NCI-H2196 (cell line): ENCODE measurements at regions not wholly inside any gene's neighbourhood (a gene's known extent, or its start where the extent isn't known, plus 50 kb on each side); places are given as distances from the start of the nearest gene placed in this dataset.

ENCODE experiments used
- DNase-seq: peaks from one replicate; lab custom pipeline; 2025; ENCODE audit not compliant: unreplicated experiment; lab: John Stamatoyannopoulos, UW

DNA sequence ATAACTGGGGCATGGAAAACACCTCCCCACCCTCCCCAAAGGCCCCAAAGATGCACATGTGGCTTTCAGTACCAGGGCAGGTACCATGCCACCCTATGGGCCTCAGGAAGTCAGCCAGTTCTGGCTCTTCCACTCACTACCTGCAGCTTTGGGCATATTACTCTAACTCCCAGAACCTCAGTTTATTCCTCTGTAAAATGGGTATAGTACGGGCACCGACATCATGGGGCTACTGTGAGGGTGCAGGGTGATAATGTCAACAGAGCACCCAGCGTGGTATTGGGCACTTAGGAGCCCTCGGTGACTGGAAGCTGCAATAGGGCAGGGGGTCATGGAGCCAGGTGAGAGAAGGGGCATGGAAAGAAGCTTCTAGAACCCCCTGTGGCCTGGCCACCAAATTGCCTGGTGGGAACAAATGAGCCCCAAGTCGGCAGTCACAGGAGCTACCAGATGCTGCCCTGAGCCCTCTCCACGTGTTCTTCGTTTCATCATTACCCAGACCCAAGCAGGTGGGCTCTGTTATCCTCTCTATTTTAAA is 512.1 kb downstream of the SHQ1 start:
- no peak for DNase-seq

DNA sequence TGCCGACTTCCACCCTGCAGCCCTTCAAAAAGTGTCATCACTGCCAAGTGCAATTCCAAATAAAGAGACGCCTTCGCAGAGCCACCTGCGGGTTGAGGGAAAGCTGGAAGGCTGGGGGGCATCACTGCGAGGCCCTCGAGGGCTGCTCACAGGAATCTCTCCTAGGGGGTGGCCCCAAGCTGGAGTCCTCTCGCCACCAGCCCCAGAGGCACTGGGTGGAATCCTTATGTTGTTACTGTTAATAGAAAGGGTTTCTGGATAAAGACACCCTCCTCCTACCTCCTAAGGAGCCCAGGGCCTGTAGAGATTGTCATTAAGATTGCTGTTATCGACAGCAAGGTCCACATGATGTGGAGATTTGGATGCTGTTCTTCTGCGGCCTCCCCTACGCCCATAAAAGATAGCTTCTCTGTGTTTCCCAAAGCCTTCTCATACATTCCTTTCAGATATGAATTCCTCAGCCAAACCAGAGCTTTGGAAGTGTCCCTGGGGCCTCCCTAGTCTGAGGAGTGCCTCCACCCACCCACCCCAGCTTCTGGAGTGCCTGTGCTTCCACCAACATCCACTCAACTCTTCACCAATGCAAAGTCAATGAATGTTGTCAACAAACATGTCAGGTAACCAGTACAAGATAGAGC is 512.7 kb downstream of the SHQ1 start:
- DNase-seq: no peak

GRCh38 chr3:72334681-72335457 is 513.4 kb downstream of the SHQ1 start:
- DNase-seq: no peak

- DNase-seq: no peak
Measured at GRCh38 chr3:72332689-72333088, 515.6 kb downstream of the SHQ1 start.

DNA sequence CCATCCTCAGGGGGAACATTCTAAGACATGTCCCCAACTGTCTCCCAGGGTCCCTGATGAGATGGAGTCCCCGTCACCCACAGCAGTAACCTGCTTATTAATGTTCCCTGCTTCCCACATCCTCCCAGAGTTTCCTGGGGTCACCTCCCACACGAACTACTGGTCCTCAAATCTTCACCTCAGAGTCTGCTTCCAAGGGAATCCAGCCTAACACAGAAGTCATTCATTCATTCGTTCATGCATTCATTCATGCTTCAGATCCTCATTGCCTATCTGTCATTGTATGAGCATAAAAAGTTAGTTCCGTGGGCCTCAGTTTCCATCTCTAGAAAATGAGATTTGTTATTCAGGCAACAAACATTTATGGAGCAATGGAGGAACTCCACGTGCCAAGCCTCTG is 516.2 kb downstream of the SHQ1 start:
- DNase-seq: no peak

DNA sequence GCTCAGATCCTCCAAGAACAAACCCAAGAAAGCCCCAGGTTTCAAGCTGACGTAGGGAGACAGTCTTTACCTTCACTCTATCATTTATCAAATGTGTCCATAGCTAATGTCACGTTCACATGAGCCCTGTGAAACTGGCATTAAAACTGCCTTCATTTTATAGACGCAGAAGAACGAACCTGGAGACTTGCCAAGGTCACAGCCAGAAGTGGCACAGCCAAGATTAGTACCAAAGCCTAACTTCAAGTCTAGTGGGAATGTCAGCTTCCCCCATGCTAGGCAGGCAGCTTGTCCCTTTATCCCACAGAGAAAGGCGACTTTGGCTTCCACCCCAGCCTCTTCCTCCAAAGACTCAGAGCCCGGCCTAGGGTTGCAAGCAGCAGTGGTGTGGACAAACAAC is 517.2 kb downstream of the SHQ1 start:
- DNase-seq: no peak

DNA sequence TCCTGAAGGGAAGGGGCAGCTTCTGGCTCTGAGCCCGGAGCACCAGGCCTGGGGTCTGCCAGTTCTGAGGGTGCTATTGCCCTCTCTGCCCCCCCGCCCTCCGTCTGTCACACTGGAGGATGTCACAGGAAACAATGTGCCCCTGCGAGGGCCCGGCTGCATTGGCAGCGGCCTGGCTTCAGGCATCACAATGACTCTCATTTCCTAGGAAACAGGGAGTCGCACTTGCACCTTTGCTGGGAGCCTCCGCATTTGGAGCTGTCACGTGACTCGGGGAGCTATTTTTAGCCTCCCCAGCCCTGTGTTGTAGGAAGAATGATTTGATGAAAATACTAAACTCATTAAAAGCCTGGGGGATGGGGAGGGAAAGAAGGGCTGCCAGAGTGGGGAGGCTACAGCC is 518.9 kb downstream of the SHQ1 start:
- no peak for DNase-seq

GRCh38 chr3:72328755-72329277 is 519.4 kb downstream of the SHQ1 start:
- no peak for DNase-seq

DNA sequence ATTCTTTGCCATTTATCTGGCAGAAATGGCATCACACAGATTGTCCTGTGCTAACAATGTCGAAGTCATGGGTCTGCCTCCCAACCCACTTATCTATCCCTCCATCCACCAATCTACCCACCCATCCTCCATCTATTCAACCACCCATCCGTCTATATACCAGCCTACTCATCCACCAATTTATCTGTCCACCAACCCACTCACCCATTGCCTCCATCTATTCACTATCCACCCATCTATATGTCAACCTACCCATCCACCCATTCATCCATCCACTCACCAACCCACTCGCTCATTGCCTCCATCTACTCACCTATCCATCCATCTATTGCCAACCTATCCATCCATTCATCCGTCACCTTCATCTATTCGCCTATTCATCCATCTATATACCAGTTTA is 521.2 kb downstream of the SHQ1 start:
- DNase-seq: no peak

DNA sequence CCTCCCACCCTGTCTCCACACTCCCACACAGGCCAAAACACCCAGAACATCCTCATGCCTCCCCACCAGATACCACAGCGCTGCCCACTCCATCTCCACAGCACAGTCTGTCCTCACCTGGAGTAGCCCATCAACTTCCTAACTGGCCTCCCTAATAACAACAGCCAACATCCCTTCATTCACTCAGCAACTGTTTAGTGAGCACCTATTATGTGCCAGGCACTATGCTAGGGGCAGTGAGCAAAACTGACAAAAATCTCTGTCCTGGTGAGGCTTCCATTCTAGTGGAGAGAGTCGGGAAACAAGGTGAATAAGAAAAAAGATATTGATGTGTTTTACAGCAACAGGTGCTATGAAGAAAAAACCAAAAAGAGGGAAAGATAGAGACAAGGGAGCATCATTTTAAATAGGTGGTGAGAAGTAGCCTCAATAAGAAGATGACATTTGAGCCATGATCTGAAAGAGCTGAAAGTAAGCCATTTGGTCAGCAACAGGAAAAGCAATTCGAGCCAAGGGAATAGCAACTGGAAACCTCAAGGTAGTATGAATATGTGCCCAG is 523.9 kb downstream of the SHQ1 start:
- DNase-seq: no peak

GRCh38 chr3:72323773-72324172 is 524.5 kb downstream of the SHQ1 start:
- DNase-seq: no peak

GRCh38 chr3:72322264-72322976 is 525.8 kb downstream of the SHQ1 start:
- DNase-seq: no peak

DNA sequence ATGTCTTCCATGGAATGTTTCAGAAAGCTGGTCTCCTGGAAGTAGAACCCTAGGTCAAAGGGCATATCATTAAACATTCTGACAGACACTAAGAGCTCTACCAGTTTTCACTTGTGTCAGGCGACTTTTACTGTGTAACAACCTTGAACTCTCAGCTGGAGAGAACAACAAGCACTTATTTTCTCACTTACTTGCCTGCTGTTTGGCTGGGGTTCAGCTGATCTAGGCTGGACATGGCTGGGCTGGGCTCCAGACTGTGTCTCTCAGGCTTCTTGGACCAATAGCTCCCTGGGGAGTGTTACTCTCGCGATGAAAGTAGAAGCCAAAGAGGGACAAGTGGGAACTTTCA is 527.3 kb downstream of the SHQ1 start:
- DNase-seq: no peak

DNA sequence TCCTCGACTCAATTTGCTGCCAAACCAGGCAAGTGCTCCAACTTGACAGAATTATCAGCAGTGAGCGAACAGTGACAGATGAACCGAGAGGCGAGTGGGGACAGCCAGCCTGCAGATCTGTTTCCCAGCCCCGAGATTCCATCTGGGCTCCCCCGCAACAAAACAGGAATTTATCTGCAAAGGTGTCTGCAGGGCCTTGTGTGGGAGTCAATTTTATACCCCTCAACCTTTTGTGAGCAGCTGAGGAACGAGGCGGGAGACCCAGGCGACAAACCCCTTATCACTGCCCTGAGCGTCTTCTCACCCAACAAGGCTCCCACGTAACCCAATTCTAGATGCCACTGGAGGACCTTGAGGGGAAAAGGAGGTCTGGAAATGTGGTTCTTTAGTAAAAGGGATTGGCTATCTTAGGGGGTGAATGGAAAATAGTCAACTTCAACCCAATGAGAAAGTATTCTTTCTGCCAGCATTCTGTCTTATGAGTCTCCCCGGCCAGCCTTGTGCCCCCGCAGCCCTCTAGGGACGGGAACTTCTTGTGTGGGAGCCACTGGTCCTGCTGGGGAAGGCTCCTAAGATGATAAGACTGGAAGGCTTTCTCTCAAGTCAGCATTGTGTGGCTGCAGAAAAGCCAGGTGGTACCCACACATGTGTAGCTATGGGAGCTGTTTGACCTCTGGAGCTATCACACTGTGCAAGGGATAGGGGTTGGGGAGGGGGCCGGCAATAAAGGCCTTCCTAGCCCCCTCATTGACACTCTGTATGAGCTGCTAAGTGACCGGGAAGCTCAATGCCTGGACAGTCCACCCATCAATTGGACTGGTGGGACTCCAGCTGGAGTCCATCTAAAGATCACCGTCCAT is 527.9 kb downstream of the SHQ1 start:
- DNase-seq: no peak

GRCh38 chr3:72319194-72320094 is 528.8 kb downstream of the SHQ1 start:
- DNase-seq: no peak

GRCh38 chr3:72318504-72319193 is 529.6 kb downstream of the SHQ1 start:
- peak; percentile 39 for DNase-seq

DNA sequence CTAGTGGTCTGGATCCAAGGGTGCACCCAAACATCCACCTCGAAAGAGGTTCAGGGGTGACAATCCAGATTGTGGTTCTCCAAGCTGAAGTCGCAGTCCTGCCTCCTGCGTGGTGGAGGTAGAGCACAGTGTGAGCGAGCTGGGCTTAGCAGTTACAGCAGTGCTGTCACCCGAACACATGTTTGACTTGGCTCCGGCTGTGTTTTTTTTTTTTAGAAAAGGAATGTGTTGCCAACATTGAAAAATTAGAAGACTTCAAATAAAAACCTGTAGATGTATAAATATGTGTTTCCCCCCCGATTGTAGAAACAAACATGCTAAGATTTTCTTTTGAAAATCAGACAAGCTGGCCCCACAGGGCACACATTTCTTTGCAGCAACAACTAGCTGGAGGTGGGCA is 530.8 kb downstream of the SHQ1 start:
- DNase-seq: no peak

DNA sequence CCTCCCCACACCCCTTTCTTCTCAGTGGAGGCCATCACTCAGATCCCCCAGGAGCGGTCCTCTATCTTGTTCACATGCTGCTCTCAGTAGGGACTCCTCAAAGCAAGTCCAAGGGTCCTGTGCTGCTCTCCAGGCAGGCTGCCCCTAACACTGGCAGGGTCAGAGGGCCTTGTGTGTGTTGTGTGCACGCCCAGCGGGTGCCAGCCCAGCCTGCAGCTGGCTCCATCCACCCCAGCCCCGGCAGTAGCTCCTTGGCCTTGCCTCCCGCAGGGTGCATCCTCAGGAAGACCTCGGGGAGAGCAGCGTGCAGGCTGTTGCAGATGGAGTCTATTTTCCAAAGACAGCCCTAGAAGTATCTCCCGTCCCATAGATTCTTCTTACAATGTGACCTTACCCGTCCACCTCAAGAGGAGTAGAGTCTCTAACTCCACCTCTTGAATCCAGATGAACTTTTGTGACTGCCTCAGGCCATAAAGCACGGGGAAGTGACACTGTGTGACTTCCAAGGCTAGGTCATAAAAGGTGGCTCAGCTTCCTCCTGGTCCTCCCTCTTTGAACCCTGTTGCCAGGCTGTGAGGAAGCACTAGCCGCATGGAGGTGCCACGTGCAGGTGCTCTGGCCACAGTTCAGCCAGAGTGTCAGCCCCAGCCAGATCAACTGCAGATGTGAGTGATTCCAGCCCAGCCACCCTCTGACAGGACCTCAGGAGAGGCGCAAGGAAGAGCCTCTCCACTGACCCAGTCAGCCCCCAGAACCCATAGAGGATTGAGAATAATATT is 531.6 kb downstream of the SHQ1 start:
- DNase-seq: no peak
